HL-60 (cell line): ENCODE measurements at regions not wholly inside any gene's neighbourhood (a gene's known extent, or its start where the extent isn't known, plus 50 kb on each side); places are given as distances from the start of the nearest gene placed in this dataset.
"Not testable (repeated sequence)": the region's sequence is repeated elsewhere in the genome, so short reads cannot be mapped to it uniquely, and the experiment has no call there.

Experiments used
- DNase-seq, 2 experiments: peaks; one replicate each; pipeline ENCODE4 v3.0.0-alpha.2; 2010 to 2020; ENCODE audit warnings: low read depth in 1 of 2, low spot score in 1 of 2
- H3K27ac ChIP-seq: fragments of 250-450 bp; sonication (Bioruptor Pico); replicated peaks from 2 replicates; pipeline ENCODE4 v1.5.1; 2020; ENCODE audit warnings: mild to moderate bottlenecking, moderate library complexity
- H3K27me3 ChIP-seq: fragments of 250-450 bp; sonication (Bioruptor Pico); 2 replicates; pipeline ENCODE4 v1.5.1; 2021; ENCODE audit warnings: mild to moderate bottlenecking, moderate library complexity; ENCODE audit not compliant: insufficient read depth, poor library complexity, severe bottlenecking
- H3K4me3 ChIP-seq: replicated peaks from 2 replicates; pipeline ENCODE4 v1.5.1; 2011; ENCODE audit warnings: mild to moderate bottlenecking, control low read depth, low read length; ENCODE audit not compliant: insufficient read depth
- CTCF ChIP-seq: IDR thresholded peaks from one replicate; pipeline ENCODE4 v1.5.1; 2011; ENCODE audit warnings: low read length, control low read depth, inconsistent platforms; ENCODE audit not compliant: insufficient read depth
- GABPA ChIP-seq: IDR thresholded peaks from 2 replicates; pipeline ENCODE4 v1.6.1; 2012; ENCODE audit warnings: low read depth
- POLR2AphosphoS5 ChIP-seq: IDR thresholded peaks from 2 replicates; pipeline ENCODE4 v1.6.1; 2012; ENCODE audit warnings: low read depth
- REST ChIP-seq: IDR thresholded peaks from 2 replicates; pipeline ENCODE4 v1.6.1; 2012; ENCODE audit warnings: low read depth; ENCODE audit not compliant: insufficient replicate concordance
- SPI1 ChIP-seq: IDR thresholded peaks from 2 replicates; pipeline ENCODE4 v1.6.1; 2012; ENCODE audit warnings: low read depth, mild to moderate bottlenecking, borderline replicate concordance

- DNase-seq = no peak
- Histone ChIP-seq H3K27ac (no peak overlapping the region), H3K4me3 (no peak overlapping the region), H3K27me3 (no peaks in the 10 kb centered on the region)
- TF ChIP-seq CTCF = no peak
- no peak for TF ChIP-seq REST
- TF ChIP-seq SPI1 = no peak
- no peak for TF ChIP-seq GABPA
- TF ChIP-seq POLR2AphosphoS5 = no peak
Measured at GRCh38 chr21:32073593-32073992, 200.8 kb downstream of the HUNK start.

GRCh38 chr21:32073190-32073589, 200.4 kb downstream of the HUNK start:
- TF ChIP-seq SPI1 = no peak
- no peak for TF ChIP-seq GABPA
- TF ChIP-seq CTCF = no peak
- no peak for TF ChIP-seq REST
- TF ChIP-seq POLR2AphosphoS5 = no peak
- H3K4me3 ChIP-seq = no peak overlapping the region
- DNase-seq = no peak
- H3K27me3 ChIP-seq = no peaks in the 10 kb centered on the region
- H3K27ac ChIP-seq = no peak overlapping the region

- not testable (repeated sequence) for H3K4me3 ChIP-seq, DNase-seq, H3K27ac ChIP-seq, H3K27me3 ChIP-seq
Measured at GRCh38 chr21:32071620-32072019, 198.8 kb downstream of the HUNK start.

GRCh38 chr21:32070676-32071330, 198.0 kb downstream of the HUNK start:
- H3K27me3 ChIP-seq = no peaks in the 10 kb centered on the region
- H3K27ac ChIP-seq = no peak overlapping the region
- TF ChIP-seq CTCF (no peak), REST (no peak), GABPA (no peak), POLR2AphosphoS5 (no peak), SPI1 (no peak)
- no peak for DNase-seq
- H3K4me3 ChIP-seq = no peak overlapping the region
